Stimulated activated CD8-positive, alpha-beta memory T cell treated with anti-CD3 and anti-CD28 coated beads, Interleukin-15, amount 100 ng/mL, for 24 hours (primary cell): ENCODE measurements at regions not wholly inside any gene's neighbourhood (a gene's known extent, or its start where the extent isn't known, plus 50 kb on each side); places are given as distances from the start of the nearest gene placed in this dataset.

Experiments
- DNase-seq: peaks from one replicate; pipeline ENCODE4 v3.0.0-alpha.2; 2020; ENCODE audit warnings: low read depth

DNA sequence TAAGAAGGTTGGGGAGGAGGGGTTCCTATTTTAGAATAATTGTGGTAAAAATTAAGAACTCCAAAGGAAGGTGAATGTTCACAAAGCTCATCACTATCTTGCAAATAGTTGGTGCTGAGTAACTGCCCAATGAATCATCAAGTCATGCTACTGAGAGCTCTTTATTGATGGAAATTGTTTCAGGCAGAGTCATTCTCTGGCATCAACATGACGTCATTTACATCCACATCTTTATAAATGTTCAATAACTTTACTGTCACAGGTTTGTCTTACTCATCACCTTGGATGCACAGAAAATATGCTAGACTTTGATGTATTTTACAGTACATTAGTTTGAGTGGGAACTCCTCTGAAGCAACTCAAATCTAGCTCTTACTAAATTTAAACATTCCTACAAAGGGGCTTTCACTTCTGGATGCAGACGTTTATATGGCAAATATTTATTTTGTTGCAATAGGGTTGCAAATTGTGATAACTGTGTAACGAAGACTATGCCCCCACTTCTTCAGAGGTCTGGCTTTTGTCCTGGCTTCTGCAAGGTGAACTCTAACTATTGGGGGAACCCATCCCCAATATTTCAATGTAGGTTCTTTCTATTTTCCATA, 273.7 kb upstream of the AJAP1 start:
- no peak for DNase-seq

DNA sequence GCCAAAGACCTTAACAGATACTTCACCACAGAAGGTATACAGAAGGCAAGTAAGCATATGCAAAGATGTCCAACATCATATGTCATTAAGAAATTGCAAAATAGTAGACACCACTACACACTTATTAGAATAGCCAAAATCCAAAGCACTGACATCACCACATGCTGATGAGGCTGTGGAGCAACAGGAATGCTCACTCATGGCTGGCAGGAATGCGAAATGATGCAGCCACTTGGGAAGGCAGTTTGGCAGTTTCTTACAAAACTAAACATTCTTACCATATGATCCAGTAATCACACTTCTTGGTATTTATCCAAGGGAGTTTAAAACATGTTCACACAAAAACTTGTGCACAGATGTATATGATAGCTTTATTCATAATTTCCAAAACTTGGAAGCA, 261.2 kb upstream of the AJAP1 start:
- no peak for DNase-seq

GRCh38 chr1:4394366-4394765, 260.0 kb upstream of the AJAP1 start:
- no peak for DNase-seq

- no peak for DNase-seq
Observed at GRCh38 chr1:4395158-4395557, 259.3 kb upstream of the AJAP1 start.

GRCh38 chr1:4395676-4396075, 258.7 kb upstream of the AJAP1 start:
- DNase-seq, result no peak

DNA sequence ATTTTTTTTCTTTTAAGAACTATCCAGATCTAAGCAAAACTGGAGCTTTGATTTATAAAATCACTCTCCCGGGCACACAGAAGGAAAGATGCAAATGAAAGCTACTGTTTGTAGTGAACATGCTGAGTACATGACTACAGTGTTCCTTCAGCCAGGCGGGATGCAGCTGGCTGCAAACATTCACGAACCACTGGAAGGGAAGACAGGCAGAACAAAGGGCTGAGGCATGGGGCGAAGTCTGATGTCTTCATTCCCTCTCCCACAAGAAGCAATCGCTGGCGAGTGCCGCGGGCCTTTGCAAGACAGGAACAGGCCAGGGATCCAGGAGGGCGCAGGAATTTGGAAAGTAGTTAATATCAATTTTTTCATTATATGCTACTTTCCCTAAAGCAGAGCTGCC, 257.9 kb upstream of the AJAP1 start:
- no peak for DNase-seq

DNA sequence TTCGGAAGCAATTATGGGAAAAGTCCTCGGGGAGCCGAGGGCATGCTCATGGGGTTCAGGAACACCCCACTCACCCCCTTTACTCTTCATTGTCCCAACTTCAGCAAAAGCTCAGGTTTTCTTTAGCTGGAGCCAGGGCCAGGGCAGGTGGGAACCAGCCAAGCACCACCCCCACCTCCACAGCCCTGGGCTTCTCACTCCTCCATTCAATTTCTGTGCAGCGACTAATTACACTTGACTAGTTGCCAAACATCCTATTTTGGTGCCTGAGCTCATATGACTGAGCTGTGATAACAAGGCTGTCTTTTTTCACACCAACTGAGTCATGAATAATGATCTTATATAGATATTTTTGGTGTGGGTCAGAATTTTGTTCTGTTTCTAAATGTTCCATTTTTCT, 257.2 kb upstream of the AJAP1 start:
- DNase-seq, result no peak

- DNase-seq, result no peak
Observed at GRCh38 chr1:4402032-4402431, 252.4 kb upstream of the AJAP1 start.

DNA sequence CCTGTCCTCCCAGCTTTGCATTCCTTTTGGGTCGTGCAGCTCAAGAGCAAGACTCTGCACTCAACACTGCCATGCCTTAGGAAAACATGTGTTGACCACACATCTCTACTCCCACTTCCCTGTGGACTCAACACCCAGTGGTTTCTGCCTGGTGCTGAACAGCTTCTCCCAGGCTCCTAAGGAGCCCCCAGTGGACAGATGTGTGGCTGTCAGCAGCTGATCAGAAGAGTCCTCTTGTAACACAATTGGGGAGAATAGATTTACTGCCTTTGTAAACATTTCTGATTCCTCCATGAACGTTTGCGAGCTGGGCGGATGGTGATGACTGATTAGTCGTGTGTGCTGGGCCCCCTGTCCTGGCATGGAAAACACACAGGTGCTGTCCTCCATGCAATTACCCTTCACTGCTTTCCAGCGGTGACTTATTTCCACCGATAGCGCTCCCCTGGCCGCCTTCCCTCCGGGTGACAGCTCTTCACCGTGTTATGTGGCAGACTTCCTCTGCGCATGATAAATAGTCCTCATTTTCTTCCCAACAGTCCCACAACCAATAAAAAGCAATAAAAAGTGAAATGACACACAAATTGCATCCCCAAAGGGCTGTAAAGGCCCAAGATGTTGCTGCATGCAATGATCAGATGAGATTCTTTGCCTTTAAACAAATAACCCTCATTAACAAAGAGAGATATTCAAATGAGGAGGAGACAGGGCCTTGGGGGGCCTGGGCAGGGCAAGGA, 249.4 kb upstream of the AJAP1 start:
- no peak for DNase-seq

DNA sequence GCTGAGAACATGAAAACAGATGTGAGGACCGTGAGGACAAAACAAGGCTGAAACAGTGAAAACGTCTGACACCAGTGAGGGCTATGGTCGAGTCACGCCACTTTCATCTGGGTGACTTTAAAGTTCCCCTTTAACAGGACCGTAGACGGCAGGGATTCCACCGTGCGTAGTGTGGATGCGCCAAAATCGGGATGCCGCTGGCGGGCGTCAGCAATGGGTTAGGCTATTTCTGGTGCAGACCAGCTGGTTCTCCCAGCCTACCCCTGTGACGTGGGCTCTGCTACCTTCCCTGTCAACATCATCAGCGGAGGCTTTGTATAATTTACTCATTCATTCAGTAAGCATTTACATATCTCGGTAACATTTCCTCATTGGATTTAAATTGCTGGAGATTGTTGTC, 246.6 kb upstream of the AJAP1 start:
- no peak for DNase-seq

DNA sequence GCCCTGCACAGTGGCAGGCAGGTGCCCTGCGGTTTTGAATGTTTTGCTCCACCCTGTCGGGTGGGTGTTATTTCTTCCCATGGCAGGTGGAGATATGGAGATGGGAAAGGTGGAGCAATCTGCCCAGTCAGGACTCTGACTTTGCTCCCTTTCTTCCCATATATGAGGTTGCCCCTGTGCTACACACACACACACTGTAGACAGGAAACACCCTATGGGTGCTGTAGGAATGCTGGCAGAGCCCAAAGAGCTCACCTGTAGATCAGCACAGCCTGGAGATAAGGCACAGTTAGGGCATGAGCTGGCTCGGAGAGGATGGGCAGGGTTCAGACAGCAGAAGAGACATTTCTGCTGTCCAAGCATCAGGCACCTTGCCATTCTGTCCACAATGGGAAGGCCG, 246.0 kb upstream of the AJAP1 start:
- DNase-seq, result no peak

DNA sequence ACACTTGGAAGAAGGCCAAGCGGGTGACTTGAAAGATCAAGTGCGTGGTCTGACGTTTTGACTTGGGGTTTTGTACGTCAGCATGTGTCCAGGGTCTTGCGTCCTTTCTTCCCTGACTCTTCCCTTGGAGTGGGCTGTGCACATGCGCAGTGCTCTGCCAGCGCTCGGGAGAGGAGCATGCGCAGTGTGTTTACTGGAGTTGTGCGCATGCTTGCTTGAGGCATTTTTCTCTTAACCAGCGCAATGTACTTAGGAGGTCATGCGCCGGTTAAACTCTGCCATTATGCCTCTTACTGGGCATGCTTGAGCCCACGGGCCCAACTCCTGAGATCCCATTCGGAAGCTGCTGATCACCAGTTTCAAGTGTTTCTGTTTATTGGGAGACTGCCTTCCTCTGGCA, 242.5 kb upstream of the AJAP1 start:
- DNase-seq, result no peak

DNA sequence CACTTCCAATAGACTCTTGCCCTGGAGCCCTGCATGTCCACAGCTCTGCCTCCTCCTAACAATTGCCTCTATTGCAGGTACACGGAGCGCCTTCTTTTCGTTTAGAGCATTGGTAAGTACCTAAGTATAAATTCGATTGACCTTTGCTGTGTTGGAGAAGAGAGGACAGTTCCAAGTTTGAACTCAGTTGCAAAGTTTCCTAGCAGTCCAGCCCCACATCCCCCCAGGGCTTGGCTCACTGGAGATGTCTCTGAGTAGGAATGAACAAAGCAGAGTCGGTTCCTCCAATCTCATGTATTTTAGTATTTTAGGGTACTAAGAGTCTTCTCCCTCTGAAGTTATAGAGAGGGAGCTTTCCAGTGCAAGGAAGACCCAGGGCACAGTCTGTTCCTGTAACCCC, 238.9 kb upstream of the AJAP1 start:
- no peak for DNase-seq

GRCh38 chr1:4416189-4416588, 238.2 kb upstream of the AJAP1 start:
- DNase-seq, result no peak

DNA sequence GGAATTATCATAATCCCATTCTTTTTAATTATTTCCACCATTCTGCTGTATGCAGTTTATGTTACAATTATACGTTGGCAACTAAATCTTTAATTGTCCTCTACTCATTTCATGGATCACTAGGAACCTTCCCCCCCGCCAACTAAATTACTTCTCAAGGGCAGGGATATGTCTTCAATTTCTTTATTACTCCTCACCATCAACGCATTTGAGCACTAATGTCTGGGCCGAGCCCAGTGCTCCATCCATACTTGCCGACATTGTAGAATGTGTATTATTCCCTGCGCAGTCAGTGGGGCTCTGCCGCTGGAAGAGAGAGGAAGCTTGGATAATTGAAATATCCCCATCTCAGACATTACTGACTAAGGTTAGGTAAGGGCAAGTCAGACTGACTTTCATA, 236.4 kb upstream of the AJAP1 start:
- DNase-seq, result no peak

- DNase-seq, result no peak
Observed at GRCh38 chr1:4421986-4422385, 232.4 kb upstream of the AJAP1 start.

DNA sequence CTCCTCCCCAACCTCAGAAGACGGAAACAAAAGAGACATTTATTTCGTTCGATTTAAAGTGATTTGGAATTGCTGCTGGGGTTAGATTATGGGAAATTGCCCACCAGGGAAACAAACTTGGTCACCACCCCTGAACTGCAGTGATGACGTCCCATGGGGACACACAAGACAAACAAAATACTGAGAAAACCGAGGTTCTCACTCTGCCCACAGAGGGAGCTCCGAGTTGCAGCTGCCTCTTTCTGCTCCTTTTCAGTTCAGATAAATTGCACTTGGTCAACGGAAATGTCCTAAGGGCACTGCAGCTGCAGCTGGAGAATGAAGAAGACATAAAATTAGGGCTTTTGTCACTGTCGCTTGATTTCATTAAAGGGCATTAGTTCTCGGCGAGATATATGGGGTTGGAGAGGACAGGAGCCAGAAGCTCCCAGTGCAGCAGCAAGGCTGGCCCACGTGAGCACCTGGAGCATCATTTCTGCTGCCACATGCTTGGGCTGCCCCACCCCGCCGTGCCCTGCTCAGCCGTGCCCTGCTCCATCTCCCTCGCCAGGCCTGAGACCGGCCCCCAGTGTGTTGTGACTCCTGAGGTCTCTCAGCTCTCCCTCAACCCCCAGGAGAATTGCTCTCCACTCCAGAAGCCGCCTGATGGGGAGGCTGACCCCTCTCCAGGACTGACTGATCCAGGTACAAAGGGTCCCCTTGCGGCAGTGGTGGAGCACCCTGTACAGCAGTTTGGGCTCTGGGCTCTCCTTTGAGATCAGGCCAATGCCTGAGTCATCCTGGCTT, 231.7 kb upstream of the AJAP1 start:
- no peak for DNase-seq

- DNase-seq, result no peak
Observed at GRCh38 chr1:4424254-4424653, 230.2 kb upstream of the AJAP1 start.

- no peak for DNase-seq
Observed at GRCh38 chr1:4424766-4425165, 229.6 kb upstream of the AJAP1 start.

DNA sequence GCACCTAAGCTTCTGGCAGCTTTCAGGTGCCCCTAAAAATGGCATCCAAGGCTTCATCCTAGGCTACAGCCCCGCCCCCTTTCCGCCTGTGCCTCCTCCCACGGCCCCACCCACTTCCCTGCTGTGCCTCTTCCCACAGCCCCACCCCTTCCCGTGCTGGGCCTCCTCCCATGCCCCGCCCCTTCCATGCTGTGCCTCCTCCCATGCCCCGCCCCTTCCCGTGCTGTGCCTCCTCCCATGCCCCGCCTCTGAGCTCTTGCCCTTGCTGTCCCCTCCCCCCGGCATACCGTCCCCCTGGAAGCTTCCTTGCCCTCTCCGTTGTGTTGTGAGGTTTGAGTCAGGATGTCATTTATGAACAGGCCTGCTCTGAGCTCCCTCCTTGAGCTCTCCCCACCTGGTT, 228.5 kb upstream of the AJAP1 start:
- DNase-seq, result no peak

DNA sequence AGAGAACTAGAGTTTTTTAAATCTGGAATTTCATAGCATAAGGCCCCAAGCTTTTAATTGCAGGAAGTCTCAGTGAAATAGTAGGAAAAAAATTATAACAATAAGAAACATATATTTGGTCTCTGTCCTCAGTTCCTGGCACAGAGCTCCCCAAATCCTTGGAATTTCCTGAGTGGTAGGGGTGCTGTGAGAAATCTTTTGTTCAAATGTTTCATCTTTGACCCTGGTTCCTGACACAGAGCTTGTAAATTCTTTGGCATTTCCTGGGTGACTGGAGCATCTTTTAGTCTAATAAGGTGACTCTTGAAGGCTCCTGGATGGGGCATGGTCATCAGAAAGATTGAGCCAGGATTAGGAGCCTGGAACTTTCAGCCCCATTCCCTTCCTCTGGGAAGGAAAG, 225.7 kb upstream of the AJAP1 start:
- no peak for DNase-seq

DNA sequence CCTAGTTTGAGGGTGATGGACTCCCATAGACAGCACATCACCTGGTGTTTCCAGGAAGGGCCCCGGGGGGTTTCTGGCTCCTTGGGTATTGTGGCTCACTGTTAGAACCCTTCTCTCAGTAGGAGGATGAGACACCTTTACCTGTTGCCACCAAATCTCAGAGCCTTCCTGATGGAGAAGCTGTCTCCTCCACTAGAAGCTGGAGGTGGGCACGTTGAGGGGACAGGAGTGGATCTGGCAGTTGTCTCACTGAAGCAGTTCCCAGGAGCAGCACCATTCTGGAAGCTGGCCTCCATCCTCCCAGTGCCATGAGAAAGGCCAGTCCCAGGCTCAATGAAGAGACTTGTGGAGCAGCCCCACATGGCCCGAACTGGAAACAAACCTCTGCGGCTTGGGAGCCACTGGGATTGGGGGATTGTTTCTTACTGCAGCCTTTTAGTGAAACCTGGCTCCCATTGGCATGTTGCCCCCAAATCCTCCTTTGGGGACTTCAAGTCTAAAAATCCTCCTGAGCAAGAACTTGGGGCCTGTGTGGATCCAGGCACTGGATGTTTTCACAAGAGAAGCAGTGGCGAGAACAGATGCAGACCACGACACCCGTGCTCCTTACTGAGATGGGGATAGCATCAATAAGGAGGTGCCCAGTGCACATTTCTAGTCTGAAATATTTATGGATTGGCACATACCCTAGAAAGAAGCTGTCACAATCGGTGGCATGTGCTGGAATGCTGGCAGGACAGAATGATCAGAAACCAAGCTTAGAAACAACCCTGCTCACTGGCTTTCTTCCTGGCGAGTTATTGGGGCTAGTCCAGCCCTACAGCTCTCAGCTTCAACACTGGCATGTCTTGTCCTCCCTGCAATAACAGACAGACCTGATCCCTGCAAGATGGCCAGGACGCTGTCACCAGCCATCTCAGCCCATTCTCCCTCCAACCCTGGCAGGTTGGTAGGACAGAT, 223.7 kb upstream of the AJAP1 start:
- no peak for DNase-seq
